Fibroblast of lung (primary cell): ENCODE measurements at regions not wholly inside any gene's neighbourhood (a gene's known extent, or its start where the extent isn't known, plus 50 kb on each side); places are given as distances from the start of the nearest gene placed in this dataset.
"Not testable (repeated sequence)": the region's sequence is repeated elsewhere in the genome, so short reads cannot be mapped to it uniquely, and the experiment has no call there.

Experiments used
- DNase-seq, 2 donors: peaks; one replicate each; pipeline versions ENCODE4 v3.0.0 to v3.0.0-alpha.2; 2010; ENCODE audit warnings: low read depth in 2 of 2
- H2AFZ ChIP-seq: 2 replicates; pipeline ENCODE4 v1.5.1; 2012; ENCODE audit warnings: low read length, control low read depth, inconsistent platforms
- H3K27ac ChIP-seq: 2 replicates; pipeline ENCODE4 v1.5.1; 2011; ENCODE audit warnings: low read length, control low read depth; ENCODE audit not compliant: insufficient read depth
- H3K27me3 ChIP-seq: 2 replicates; pipeline ENCODE4 v1.5.1; 2011; ENCODE audit warnings: mild to moderate bottlenecking, low read length; ENCODE audit not compliant: control insufficient read depth, insufficient read depth
- H3K36me3 ChIP-seq: 2 replicates; pipeline ENCODE4 v1.5.1; 2011; ENCODE audit warnings: low read length; ENCODE audit not compliant: control insufficient read depth, insufficient read depth
- H3K4me1 ChIP-seq: 2 replicates; pipeline ENCODE4 v1.5.1; 2011; ENCODE audit warnings: low read length; ENCODE audit not compliant: control insufficient read depth, insufficient read depth; ENCODE audit errors: extremely low read depth
- H3K4me2 ChIP-seq: 2 replicates; pipeline ENCODE4 v1.5.1; 2011; ENCODE audit warnings: low read length, control low read depth; ENCODE audit not compliant: insufficient read depth; ENCODE audit errors: extremely low read depth
- H3K4me3 ChIP-seq, 4 experiments: fragments of 200-600 bp in 1 of 4; sonication (generic) in 1 of 4; replicated peaks in 1 of 4; 2 replicates each; pipeline ENCODE4 v1.5.1; 2011 to 2016; ENCODE audit warnings: low read length in 4 of 4, low read depth in 3 of 4, mild to moderate bottlenecking in 3 of 4, control low read depth in 2 of 4, inconsistent platforms in 1 of 4, mixed read lengths in 1 of 4; ENCODE audit not compliant: insufficient read depth in 1 of 4; ENCODE audit errors: control extremely low read depth in 1 of 4
- H3K79me2 ChIP-seq: 2 replicates; pipeline ENCODE4 v1.5.1; 2012; ENCODE audit warnings: mild to moderate bottlenecking, low read length, inconsistent platforms; ENCODE audit not compliant: control insufficient read depth, insufficient read depth
- H3K9ac ChIP-seq: 2 replicates; pipeline ENCODE4 v1.5.1; 2011; ENCODE audit warnings: mild to moderate bottlenecking, low read length, control low read depth; ENCODE audit not compliant: insufficient read depth
- H3K9me3 ChIP-seq: 2 replicates; pipeline ENCODE4 v1.5.1; 2012; ENCODE audit warnings: low read depth, low read length; ENCODE audit not compliant: control insufficient read depth, insufficient read depth
- H4K20me1 ChIP-seq: 2 replicates; pipeline ENCODE4 v1.5.1; 2011; ENCODE audit warnings: low read length; ENCODE audit not compliant: control insufficient read depth, insufficient read depth; ENCODE audit errors: extremely low read depth
- EZH2 ChIP-seq: IDR thresholded peaks from 2 replicates; pipeline ENCODE4 v1.5.1; 2012; ENCODE audit warnings: low read length, control low read depth, mild to moderate bottlenecking; ENCODE audit errors: missing control alignments
- TF ChIP-seq, protein P1 (sequence below), 2 donors: IDR thresholded peaks in 1 of 2; conservative IDR thresholded peaks in 1 of 2; 1 replicate in 1 of 2; 2 replicates in 1 of 2; pipeline ENCODE4 v1.5.1; 2011 to 2012; ENCODE audit warnings: low read length in 2 of 2, control low read depth in 1 of 2, inconsistent platforms in 1 of 2, low read depth in 1 of 2, mild to moderate bottlenecking in 1 of 2

DNA sequence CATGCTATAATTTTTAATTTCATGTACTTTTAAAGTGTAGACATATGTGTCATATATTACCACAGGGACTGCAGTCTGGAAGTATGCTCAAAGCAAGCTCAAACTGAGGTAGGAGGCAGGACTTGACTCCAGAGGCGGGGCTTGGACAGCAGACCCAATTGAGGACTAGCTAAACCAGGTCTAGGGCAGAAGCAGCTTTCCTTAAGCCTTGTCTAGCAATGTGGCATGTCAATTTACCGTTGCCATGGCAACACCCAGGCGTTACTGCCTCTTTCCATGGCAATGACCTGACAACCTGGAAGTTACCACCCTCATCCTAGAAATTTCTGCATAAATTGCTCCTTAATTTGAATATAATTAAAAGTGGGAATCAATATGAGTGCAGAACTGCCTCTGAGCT lies 249.2 kb upstream of the CXorf66 start:
- not testable (repeated sequence) for H3K9ac ChIP-seq, H3K9me3 ChIP-seq, H2AFZ ChIP-seq, H3K4me2 ChIP-seq, H3K4me1 ChIP-seq, DNase-seq, H3K4me3 ChIP-seq, H4K20me1 ChIP-seq, H3K27me3 ChIP-seq, H3K27ac ChIP-seq, H3K36me3 ChIP-seq, H3K79me2 ChIP-seq

DNA sequence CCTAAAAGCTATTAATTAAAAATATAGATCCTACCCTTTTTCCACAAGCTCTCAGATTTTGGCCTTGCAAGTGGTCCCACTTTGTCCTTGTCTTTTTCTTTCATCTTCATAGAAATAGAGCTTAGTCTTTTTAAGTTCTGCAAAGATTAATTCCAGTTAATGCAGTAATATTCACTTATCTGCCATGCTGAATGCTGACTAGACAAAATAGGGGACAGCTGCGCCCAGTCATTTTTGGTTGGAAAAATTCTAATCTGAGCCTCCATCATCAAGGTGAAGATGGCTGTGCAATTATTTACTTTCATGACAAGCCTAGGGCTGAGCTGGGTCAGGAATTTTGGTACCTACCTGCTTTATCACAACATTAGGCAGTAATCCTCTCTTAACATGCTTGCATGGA lies 241.3 kb upstream of the CXorf66 start:
- TF ChIP-seq EZH2 = no peak
- TF ChIP-seq, protein P1, sequence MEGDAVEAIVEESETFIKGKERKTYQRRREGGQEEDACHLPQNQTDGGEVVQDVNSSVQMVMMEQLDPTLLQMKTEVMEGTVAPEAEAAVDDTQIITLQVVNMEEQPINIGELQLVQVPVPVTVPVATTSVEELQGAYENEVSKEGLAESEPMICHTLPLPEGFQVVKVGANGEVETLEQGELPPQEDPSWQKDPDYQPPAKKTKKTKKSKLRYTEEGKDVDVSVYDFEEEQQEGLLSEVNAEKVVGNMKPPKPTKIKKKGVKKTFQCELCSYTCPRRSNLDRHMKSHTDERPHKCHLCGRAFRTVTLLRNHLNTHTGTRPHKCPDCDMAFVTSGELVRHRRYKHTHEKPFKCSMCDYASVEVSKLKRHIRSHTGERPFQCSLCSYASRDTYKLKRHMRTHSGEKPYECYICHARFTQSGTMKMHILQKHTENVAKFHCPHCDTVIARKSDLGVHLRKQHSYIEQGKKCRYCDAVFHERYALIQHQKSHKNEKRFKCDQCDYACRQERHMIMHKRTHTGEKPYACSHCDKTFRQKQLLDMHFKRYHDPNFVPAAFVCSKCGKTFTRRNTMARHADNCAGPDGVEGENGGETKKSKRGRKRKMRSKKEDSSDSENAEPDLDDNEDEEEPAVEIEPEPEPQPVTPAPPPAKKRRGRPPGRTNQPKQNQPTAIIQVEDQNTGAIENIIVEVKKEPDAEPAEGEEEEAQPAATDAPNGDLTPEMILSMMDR (conservative IDR thresholded peaks at IDR 0.05 in 1 of 2, IDR thresholded peaks at IDR 0.05 in 1 of 2; ENCODE audit: low read depth in 1 of 2, low read length in 2 of 2) = no peak
- H3K27me3 ChIP-seq = no peaks in the 10 kb centered on the region
- DNase-seq = no peak

DNA sequence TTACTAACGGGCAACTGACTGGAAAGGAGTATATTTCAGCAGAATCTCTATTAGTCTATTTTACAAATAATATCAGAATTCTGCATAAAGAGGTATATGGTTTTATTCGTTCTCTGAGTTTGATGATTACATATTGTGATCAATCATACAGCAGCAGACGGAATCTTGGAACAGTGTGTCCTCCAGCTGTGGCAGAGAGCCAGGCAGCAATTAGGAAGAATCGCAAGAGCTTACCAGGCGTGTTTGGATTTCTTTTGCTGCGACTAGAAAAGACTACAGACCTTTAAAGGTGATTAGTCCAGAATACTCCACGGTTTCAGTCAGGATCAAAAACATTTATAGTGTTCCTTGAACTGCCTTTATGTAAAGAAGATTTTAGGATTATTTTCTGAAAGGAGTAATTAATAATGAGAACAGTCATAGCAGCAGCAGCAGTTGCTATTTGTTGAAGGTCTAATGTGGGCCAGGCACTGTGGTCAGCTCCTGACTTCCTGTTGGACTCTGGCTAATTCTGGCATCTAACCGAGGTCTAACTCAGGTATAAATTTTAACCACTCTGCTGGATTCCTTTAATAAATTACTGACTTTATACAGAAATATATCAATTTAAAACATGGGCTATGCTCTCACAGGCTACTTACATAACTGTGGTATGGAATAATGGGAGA lies 225.3 kb upstream of the CXorf66 start:
- no peaks in the 10 kb centered on the region for H3K9me3 ChIP-seq
- no peak overlapping the region for H2AFZ ChIP-seq
- H3K9ac ChIP-seq = no peak overlapping the region
- H3K4me3 ChIP-seq = no peak overlapping the region
- no peaks in the 10 kb centered on the region for H4K20me1 ChIP-seq
- no peak overlapping the region for H3K27ac ChIP-seq
- DNase-seq = peak; percentile 24 to 58
- no peaks in the 10 kb centered on the region for H3K27me3 ChIP-seq
- H3K79me2 ChIP-seq = no peaks in the 10 kb centered on the region
- no peak overlapping the region for H3K4me2 ChIP-seq
- H3K36me3 ChIP-seq = no peaks in the 10 kb centered on the region
- no peak for TF ChIP-seq EZH2
- TF ChIP-seq, protein P1 (conservative IDR thresholded peaks at IDR 0.05 in 1 of 2, IDR thresholded peaks at IDR 0.05 in 1 of 2; ENCODE audit: low read depth in 1 of 2, low read length in 2 of 2) = no peak
- no peaks in the 10 kb centered on the region for H3K4me1 ChIP-seq

More for the DNA sequence above, 241.3 kb upstream of the CXorf66 start:
- no peak overlapping the region for H2AFZ ChIP-seq
- no peak overlapping the region for H3K4me2 ChIP-seq
- H3K4me1 ChIP-seq = no peaks in the 10 kb centered on the region
- no peak overlapping the region for H3K27ac ChIP-seq
- H3K4me3 ChIP-seq = no peak overlapping the region
- no peaks in the 10 kb centered on the region for H3K9me3 ChIP-seq
- no peaks in the 10 kb centered on the region for H3K79me2 ChIP-seq
- no peaks in the 10 kb centered on the region for H3K36me3 ChIP-seq
- no peaks in the 10 kb centered on the region for H4K20me1 ChIP-seq
- no peak overlapping the region for H3K9ac ChIP-seq
